ENCODE measurements at regions not wholly inside any gene's neighbourhood (a gene's known extent, or its start where the extent isn't known, plus 50 kb on each side); places are given as distances from the start of the nearest gene placed in this dataset.

DNA sequence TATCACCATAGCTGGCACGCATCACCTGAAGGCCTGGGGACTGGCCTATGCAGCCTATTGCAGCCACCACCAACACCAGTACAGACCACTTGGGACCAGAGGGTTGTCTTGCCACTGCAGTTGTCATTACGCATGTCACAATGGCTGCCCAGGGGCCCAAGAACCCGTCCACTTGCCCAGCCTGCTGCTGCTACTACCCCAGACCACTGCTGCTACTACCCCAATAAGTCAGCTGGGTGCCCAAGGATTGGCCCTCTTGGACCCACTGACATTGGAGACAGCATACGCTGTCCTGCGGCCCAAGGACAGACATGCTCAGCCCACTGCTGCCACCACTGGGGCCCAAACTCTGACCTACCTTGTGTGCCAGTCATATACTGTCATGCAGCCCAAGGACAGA is 102.7 kb upstream of the OR9Q1 start:
- DNase-seq (ENCODE audit: unreplicated experiment): no peak
- Mint-ChIP-seq H3K4me3 (ENCODE audit: unreplicated experiment) (no peak overlapping the region), H3K36me3 (ENCODE audit: insufficient read depth, unreplicated experiment) (no peaks in the 10 kb centered on the region), H3K27me3 (ENCODE audit: insufficient read depth, unreplicated experiment) (no peaks in the 10 kb centered on the region), H3K9me3 (ENCODE audit: unreplicated experiment) (peaks cover 13% of the 10 kb centered on the region), H3K27ac (ENCODE audit: low read depth, unreplicated experiment) (no peak overlapping the region), H3K4me1 (ENCODE audit: insufficient read depth, unreplicated experiment) (no peaks in the 10 kb centered on the region)
- POLR2A ChIA-PET: no interaction called here
- no TSS peak for BruUV-seq (replicated peaks)
- CTCF ChIA-PET: no interaction called here
- TF ChIP-seq, protein P1, sequence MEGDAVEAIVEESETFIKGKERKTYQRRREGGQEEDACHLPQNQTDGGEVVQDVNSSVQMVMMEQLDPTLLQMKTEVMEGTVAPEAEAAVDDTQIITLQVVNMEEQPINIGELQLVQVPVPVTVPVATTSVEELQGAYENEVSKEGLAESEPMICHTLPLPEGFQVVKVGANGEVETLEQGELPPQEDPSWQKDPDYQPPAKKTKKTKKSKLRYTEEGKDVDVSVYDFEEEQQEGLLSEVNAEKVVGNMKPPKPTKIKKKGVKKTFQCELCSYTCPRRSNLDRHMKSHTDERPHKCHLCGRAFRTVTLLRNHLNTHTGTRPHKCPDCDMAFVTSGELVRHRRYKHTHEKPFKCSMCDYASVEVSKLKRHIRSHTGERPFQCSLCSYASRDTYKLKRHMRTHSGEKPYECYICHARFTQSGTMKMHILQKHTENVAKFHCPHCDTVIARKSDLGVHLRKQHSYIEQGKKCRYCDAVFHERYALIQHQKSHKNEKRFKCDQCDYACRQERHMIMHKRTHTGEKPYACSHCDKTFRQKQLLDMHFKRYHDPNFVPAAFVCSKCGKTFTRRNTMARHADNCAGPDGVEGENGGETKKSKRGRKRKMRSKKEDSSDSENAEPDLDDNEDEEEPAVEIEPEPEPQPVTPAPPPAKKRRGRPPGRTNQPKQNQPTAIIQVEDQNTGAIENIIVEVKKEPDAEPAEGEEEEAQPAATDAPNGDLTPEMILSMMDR (IDR thresholded peaks at IDR 0.05; ENCODE audit: unreplicated experiment): no peak
- intact Hi-C loops (cut with micrococcal nuclease): no loop called here

DNA sequence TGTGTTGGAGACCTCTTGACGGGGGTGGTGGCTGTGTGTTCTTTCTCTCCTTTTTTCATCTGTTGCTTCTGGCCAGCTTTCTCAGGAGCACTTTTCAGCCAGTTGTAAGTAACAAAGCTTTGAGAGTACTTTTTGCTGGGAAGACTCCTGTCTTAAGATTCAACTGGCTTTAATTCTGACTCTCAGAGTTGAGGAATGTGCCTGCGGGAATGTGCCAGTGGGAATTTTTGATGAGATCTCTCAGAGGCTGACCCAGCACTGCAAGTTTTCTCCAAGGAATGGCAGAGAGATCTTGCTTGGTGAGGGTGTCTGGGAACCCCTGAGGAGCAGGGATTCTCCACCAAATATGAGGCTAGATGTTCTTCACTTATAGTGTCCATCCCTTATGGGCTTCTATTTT is 91.6 kb upstream of the OR9Q1 start:
- no peaks in the 10 kb centered on the region for H3K27me3 Mint-ChIP-seq (ENCODE audit: insufficient read depth, unreplicated experiment)
- CTCF ChIA-PET: interaction anchor here (0.6 to 0.7 kb wide), 2 partner anchors 180 to 321 kb away, joined by 3 read pairs; no protein-coding TSS in a partner anchor
- H3K4me3 Mint-ChIP-seq (ENCODE audit: unreplicated experiment): no peak overlapping the region
- TF ChIP-seq, protein P1 (IDR thresholded peaks at IDR 0.05; ENCODE audit: unreplicated experiment): no peak
- no peaks in the 10 kb centered on the region for H3K36me3 Mint-ChIP-seq (ENCODE audit: insufficient read depth, unreplicated experiment)
- intact Hi-C loops (cut with micrococcal nuclease): no loop called here
- POLR2A ChIA-PET: no interaction called here
- no peak overlapping the region for H3K27ac Mint-ChIP-seq (ENCODE audit: low read depth, unreplicated experiment)
- no peaks in the 10 kb centered on the region for H3K9me3 Mint-ChIP-seq (ENCODE audit: unreplicated experiment)
- no TSS peak for BruUV-seq (replicated peaks)
- DNase-seq (ENCODE audit: unreplicated experiment): no peak
- no peaks in the 10 kb centered on the region for H3K4me1 Mint-ChIP-seq (ENCODE audit: insufficient read depth, unreplicated experiment)

DNA sequence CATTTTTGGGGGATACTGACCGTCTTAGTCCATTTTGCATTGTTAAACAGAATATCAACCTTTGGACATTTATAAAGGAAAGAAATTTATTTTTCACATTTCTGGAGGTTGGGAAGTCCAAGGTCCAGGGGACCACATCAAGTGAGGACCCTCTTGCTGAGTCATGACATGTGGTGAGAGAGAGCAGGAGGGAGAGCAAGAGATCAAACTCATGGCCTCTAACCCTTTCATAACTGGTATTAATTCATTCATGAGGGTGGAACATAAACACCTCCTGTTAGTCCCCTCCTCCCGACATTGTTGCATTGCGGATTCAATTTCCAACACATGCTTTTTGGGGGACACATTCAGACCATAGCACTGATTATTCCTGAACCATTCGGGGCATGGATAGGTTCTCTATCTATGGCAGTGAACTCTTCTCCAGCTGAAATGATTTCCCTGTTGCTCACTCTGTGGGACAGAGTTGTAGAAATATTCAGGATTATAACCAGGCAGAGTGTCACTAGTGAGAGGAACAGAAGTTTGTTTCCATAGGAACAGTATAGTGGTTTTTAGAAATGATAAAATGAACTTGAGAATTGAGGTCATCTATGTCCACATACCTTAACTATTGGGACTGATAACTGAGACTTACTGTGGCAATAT is 88.2 kb upstream of the OR9Q1 start:
- intact Hi-C loops (cut with micrococcal nuclease): loop anchor here (2.0 kb wide), 1 partner anchor 23 kb away; no protein-coding TSS in a partner anchor
- no peaks in the 10 kb centered on the region for H3K27me3 Mint-ChIP-seq (ENCODE audit: insufficient read depth, unreplicated experiment)
- ChIA-PET POLR2A (interaction anchor here (0.7 kb wide), 2 partner anchors 9 to 228 kb away, joined by 3 read pairs; no protein-coding TSS in a partner anchor), CTCF (no interaction called here)
- H3K36me3 Mint-ChIP-seq (ENCODE audit: insufficient read depth, unreplicated experiment): no peaks in the 10 kb centered on the region
- H3K4me3 Mint-ChIP-seq (ENCODE audit: unreplicated experiment): no peak overlapping the region
- H3K27ac Mint-ChIP-seq (ENCODE audit: low read depth, unreplicated experiment): no peak overlapping the region
- H3K4me1 Mint-ChIP-seq (ENCODE audit: insufficient read depth, unreplicated experiment): no peaks in the 10 kb centered on the region
- DNase-seq (ENCODE audit: unreplicated experiment): no peak
- BruUV-seq (replicated peaks): no TSS peak
- TF ChIP-seq, protein P1 (IDR thresholded peaks at IDR 0.05; ENCODE audit: unreplicated experiment): no peak
- H3K9me3 Mint-ChIP-seq (ENCODE audit: unreplicated experiment): no peaks in the 10 kb centered on the region

DNA sequence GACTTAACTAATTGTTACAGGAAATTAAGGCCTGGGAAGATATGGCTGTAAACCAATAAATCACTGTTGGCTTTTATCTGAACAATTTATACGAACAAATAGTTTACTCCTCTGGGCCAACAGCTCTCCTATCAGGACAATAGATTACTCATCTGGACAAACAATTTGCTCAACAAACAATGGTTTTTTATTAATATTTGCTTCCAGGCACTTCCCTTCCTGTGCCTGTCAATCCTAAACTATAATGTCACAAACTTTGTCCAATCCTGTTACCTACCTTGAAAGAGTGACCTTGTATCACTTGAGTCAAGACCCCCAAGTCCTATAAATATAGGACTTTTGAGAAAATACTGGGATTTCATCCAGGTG is 87.6 kb upstream of the OR9Q1 start:
- Mint-ChIP-seq H3K9me3 (ENCODE audit: unreplicated experiment) (no peaks in the 10 kb centered on the region), H3K4me1 (ENCODE audit: insufficient read depth, unreplicated experiment) (no peaks in the 10 kb centered on the region), H3K4me3 (ENCODE audit: unreplicated experiment) (no peak overlapping the region), H3K27me3 (ENCODE audit: insufficient read depth, unreplicated experiment) (no peaks in the 10 kb centered on the region), H3K27ac (ENCODE audit: low read depth, unreplicated experiment) (no peak overlapping the region), H3K36me3 (ENCODE audit: insufficient read depth, unreplicated experiment) (no peaks in the 10 kb centered on the region)
- intact Hi-C loops (cut with micrococcal nuclease): loop anchor here (2.0 kb wide), 1 partner anchor 23 kb away; no protein-coding TSS in a partner anchor
- no peak for DNase-seq (ENCODE audit: unreplicated experiment)
- POLR2A ChIA-PET: interaction anchor here (0.7 kb wide), 1 partner anchor 228 kb away, joined by 3 read pairs; no protein-coding TSS in a partner anchor
- BruUV-seq (replicated peaks): no TSS peak
- TF ChIP-seq, protein P1 (IDR thresholded peaks at IDR 0.05; ENCODE audit: unreplicated experiment): no peak
- CTCF ChIA-PET: interaction anchor here (1.0 kb wide), 1 partner anchor 181 kb away, joined by 3 read pairs; no protein-coding TSS in a partner anchor
